BE2C (cell line): ENCODE measurements at regions not wholly inside any gene's neighbourhood (a gene's known extent, or its start where the extent isn't known, plus 50 kb on each side); places are given as distances from the start of the nearest gene placed in this dataset.
"Not testable (repeated sequence)": the region's sequence is repeated elsewhere in the genome, so short reads cannot be mapped to it uniquely, and the experiment has no call there.

Source experiments
- DNase-seq: peaks from one replicate; pipeline ENCODE4 v3.0.0-alpha.2; 2020
- H3K27me3 ChIP-seq: fragments of 250-450 bp; sonication (Bioruptor Pico); 2 replicates; pipeline ENCODE4 v1.5.1; 2020; ENCODE audit warnings: mild to moderate bottlenecking
- H3K36me3 ChIP-seq: fragments of 250-450 bp; sonication (Bioruptor Pico); 2 replicates; pipeline ENCODE4 v1.5.1; 2020; ENCODE audit warnings: mild to moderate bottlenecking
- H3K4me1 ChIP-seq: fragments of 250-450 bp; sonication (Bioruptor Pico); 2 replicates; pipeline ENCODE4 v1.5.1; 2020
- H3K4me3 ChIP-seq: 2 replicates; pipeline ENCODE4 v1.5.1; 2011; ENCODE audit warnings: low read depth, low read length
- H3K9me3 ChIP-seq: fragments of 250-450 bp; sonication (Bioruptor Pico); 2 replicates; pipeline ENCODE4 v1.5.1; 2020
- TF ChIP-seq, protein P1 (sequence below): IDR thresholded peaks from 2 replicates; pipeline ENCODE4 v1.5.1; 2012; ENCODE audit warnings: mild to moderate bottlenecking, low read depth, low read length

DNA sequence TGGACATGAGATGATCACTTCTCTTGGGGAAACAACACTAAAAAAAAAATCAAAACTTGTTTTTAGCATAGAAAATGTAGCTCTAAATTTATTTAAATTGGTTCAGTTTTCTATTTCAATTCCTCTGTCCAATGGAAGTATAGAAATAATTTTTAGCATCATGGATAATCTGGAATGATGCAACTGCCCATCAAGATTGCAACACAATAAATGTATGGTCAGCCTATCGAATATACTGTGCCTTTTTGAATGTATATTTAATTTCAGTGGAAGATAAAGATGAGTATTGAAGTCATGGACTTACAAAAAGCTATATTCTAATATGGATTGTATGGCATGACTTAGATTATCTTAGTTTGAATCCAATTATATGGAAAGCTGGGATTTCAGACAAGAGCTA is 906.7 kb downstream of the IGSF11 start:
- Histone ChIP-seq H3K4me3 (no peak overlapping the region), H3K9me3 (no peaks in the 10 kb centered on the region), H3K36me3 (no peaks in the 10 kb centered on the region), H3K27me3 (no peaks in the 10 kb centered on the region), H3K4me1 (no peaks in the 10 kb centered on the region)
- TF ChIP-seq, protein P1, sequence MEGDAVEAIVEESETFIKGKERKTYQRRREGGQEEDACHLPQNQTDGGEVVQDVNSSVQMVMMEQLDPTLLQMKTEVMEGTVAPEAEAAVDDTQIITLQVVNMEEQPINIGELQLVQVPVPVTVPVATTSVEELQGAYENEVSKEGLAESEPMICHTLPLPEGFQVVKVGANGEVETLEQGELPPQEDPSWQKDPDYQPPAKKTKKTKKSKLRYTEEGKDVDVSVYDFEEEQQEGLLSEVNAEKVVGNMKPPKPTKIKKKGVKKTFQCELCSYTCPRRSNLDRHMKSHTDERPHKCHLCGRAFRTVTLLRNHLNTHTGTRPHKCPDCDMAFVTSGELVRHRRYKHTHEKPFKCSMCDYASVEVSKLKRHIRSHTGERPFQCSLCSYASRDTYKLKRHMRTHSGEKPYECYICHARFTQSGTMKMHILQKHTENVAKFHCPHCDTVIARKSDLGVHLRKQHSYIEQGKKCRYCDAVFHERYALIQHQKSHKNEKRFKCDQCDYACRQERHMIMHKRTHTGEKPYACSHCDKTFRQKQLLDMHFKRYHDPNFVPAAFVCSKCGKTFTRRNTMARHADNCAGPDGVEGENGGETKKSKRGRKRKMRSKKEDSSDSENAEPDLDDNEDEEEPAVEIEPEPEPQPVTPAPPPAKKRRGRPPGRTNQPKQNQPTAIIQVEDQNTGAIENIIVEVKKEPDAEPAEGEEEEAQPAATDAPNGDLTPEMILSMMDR, result no peak
- DNase-seq, result no peak

- no peak for DNase-seq
- TF ChIP-seq, protein P1, result no peak
- no peaks in the 10 kb centered on the region for H3K36me3 ChIP-seq
- H3K4me3 ChIP-seq, result no peak overlapping the region
- H3K4me1 ChIP-seq, result no peaks in the 10 kb centered on the region
- no peaks in the 10 kb centered on the region for H3K9me3 ChIP-seq
- H3K27me3 ChIP-seq, result no peaks in the 10 kb centered on the region
These were observed 905.8 kb downstream of the IGSF11 start for GRCh38 chr3:118128886-118129285.

GRCh38 chr3:118137778-118138177 is 896.9 kb downstream of the IGSF11 start:
- no peaks in the 10 kb centered on the region for H3K9me3 ChIP-seq
- no peak for DNase-seq
- no peaks in the 10 kb centered on the region for H3K27me3 ChIP-seq
- no peak overlapping the region for H3K4me3 ChIP-seq
- no peaks in the 10 kb centered on the region for H3K4me1 ChIP-seq
- TF ChIP-seq, protein P1, result no peak
- no peaks in the 10 kb centered on the region for H3K36me3 ChIP-seq

GRCh38 chr3:118144919-118145318 is 889.7 kb downstream of the IGSF11 start:
- TF ChIP-seq, protein P1, result no peak
- Histone ChIP-seq H3K4me3 (no peak overlapping the region), H3K36me3 (no peaks in the 10 kb centered on the region), H3K4me1 (no peaks in the 10 kb centered on the region), H3K9me3 (no peaks in the 10 kb centered on the region), H3K27me3 (no peaks in the 10 kb centered on the region)
- DNase-seq, result no peak

DNA sequence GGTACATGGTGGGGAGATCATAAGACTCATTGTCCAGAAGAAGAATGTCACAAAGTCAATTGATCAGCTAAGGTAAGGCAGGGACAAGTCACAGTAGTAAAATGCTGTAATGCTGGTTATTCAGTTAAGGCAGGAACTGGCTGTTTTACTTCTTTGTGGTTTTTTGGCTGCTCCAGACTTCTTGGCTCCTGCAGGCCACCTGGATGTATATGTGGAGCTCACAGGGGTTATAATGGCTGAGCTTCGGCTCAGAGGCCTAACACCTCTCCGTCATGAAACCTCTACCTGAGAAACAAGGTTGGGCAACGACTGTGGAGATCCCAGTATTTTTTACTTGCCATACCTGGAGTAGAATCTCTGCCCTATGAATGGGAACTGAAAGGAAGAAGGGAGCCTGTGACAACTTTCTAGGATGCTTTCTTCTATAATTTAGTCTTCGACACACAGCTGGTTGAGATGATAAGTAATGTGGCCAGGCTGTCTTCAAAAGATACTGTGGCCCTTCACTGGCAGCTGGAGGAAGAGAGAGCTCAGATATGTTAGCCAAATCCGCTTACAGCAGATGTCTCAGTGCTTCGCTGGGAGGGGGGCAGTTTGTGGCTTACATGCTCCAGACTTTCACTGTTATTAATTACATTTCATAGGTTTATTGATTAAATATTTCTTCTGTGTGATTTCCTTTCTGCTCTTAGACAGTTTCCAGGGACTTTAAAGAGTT is 887.8 kb downstream of the IGSF11 start:
- Histone ChIP-seq H3K36me3 (no peaks in the 10 kb centered on the region), H3K27me3 (no peaks in the 10 kb centered on the region), H3K4me3 (no peak overlapping the region), H3K9me3 (no peaks in the 10 kb centered on the region), H3K4me1 (no peaks in the 10 kb centered on the region)
- no peak for DNase-seq
- TF ChIP-seq, protein P1, result no peak

GRCh38 chr3:118151164-118151563 is 883.5 kb downstream of the IGSF11 start:
- Histone ChIP-seq H3K27me3 (no peaks in the 10 kb centered on the region), H3K4me1 (no peaks in the 10 kb centered on the region), H3K4me3 (no peak overlapping the region), H3K9me3 (no peaks in the 10 kb centered on the region), H3K36me3 (no peaks in the 10 kb centered on the region)
- DNase-seq, result no peak
- TF ChIP-seq, protein P1, result no peak

- not testable (repeated sequence) for H3K27me3 ChIP-seq
These were observed 871.7 kb downstream of the IGSF11 start for GRCh38 chr3:118162627-118163588.

More at GRCh38 chr3:118162627-118163588, 871.7 kb downstream of the IGSF11 start:
- not testable (repeated sequence) for H3K4me1 ChIP-seq, H3K4me3 ChIP-seq, H3K36me3 ChIP-seq, H3K9me3 ChIP-seq, DNase-seq
